DMS79 (cell line): ENCODE measurements at regions not wholly inside any gene's neighbourhood (a gene's known extent, or its start where the extent isn't known, plus 50 kb on each side); places are given as distances from the start of the nearest gene placed in this dataset.
A peak's percentile ranks its signal among the peaks of the same experiment; 100 is the strongest.

Experiments used
- DNase-seq: peaks from one replicate; lab custom pipeline; 2025; lab: John Stamatoyannopoulos, UW

- DNase-seq: no peak
These were observed 136.9 kb upstream of the SGK1 start for GRCh38 chr6:134454794-134455193.

DNA sequence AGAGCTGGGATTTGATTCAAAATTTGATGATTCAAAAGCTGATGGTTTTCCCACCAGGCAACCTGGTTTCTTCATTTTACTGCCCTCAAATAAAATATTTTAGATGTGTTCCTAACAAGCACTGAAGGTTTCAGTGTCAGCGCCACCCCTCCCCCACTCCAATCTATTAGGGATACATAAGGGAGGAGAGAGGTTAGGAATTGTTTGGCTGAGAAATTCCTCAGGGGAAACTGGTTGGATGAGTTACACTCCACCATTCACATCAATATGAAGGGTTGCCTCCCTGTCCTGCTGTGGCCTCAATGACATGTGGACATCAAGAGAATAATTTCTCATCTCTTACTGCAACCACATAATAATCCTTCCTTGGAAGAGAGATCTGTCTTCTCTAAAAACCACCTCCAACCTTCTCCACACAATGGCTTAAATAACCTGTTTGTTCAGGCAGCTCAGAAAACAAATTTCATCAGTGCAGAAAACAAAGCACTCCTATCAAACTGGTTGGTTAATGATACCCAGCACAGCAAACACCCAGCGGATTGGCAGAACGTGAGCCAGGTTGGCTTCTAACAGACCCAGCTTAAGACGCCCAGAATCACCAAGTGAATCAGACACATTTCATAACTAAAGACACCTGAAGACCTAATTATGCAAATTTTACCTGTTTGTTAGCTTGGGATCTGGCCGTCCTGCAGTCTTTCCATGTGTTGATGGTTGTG is 136.0 kb upstream of the SGK1 start:
- no peak for DNase-seq

- no peak for DNase-seq
These were observed 135.0 kb upstream of the SGK1 start for GRCh38 chr6:134452906-134453305.

DNA sequence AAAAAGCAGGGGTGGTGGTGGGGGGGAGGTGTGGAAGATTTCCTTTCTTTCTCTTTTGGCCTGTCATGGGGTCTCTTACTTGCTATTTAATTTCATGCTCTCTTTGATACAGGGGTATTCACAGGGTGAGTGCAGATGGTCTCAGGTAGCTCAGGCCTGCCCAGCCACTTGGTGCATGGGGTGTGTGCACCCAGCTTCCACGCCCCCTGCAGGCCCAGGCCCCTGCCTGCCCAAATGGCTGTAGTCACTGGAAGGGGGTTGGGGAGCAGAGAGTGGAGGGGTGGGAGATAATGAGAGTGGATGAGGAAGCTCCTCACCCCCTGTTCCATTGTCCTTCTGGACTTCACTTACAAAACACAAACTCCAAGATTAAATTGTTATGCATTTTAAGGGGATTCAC is 133.6 kb upstream of the SGK1 start:
- no peak for DNase-seq

GRCh38 chr6:134449781-134450180 is 131.9 kb upstream of the SGK1 start:
- DNase-seq: no peak

DNA sequence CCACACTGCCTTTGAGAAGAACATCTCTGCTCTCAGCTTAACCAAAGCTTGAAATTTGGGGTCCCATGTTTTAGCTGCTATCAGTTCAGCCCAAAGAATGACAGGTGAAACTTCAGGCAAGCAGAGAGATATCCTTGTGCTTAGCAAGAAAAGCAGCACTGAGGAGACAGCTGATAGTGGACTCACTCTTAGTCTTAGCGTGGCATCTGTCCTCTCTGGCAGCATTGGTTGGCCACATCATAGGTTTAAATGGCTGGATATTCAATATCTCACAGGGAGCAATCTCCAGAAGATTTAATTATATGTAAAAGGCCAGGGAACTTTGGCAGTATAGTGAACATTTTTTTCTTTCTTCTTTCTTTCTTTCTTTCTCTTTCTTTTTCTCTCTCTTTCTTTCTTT is 131.1 kb upstream of the SGK1 start:
- DNase-seq: no peak

DNA sequence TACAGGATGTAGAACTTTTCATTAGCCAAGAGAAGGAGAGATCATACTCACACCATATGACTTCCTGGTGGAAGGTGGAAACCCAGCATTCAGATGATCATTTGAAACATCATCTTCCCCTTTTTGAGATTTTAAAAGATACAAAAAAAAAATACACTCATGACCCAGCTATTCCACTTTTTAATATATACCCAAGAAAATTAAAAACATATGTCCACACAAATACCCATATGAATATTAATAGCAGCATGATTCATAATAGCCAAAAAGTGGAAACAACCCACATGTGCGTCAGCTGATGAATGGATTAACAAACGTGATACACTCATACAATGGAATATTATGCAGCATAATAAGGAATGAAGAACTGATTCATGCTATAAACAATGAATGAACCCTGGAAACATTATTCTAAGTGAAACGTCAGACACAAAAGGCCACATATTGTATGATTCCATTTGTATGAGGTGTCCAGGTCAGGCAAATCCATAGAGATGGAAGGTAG is 130.0 kb upstream of the SGK1 start:
- DNase-seq: no peak

GRCh38 chr6:134447423-134447822 is 129.5 kb upstream of the SGK1 start:
- DNase-seq: peak; percentile 36

DNA sequence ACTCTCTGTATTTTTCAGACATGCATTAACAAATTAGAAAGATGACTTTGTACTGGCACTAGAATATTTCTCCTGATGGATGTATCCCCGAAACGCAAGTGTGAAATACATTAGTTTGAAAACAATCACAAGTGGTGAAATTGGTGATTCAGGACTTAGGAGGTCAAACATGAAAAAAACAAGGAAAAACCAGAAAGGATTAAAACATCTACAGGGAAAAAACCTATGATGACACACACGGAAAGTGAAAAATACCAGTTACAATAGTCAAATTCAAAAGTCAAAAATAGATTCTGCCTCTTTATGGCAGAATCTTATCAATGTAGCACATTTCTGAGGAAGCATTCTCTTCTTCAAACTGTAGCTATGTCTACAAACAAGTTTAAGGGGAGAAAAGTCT is 129.0 kb upstream of the SGK1 start:
- no peak for DNase-seq

DNA sequence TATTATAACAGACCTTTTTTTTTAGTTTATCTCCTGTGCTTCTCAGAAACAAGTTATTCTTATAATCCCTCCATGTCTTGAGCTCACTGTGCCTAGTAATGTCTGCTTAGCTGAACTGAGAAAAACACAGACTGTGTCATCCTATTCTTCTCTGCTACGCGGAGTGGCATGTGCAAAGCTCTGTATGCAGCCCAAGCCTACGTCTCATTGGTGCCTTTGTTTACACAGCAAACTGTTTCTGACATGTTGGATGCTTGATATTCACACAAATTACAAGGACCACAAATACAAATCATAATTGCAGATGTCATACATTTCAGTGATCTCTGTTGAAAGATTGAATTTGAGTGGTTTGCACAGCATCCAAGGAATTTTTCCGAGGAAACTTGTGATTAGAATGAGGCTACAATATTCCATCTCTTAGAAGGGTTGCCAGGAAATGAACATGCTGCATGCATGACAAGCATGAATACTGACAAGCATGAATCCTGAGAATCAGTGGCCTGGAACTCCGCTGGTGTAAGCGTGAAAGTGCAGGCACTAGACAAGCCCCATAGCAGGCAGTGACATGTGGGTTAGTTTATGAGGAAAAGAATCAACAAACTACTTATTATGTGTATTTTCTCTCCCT is 128.4 kb upstream of the SGK1 start:
- DNase-seq: peak; percentile 56

DNA sequence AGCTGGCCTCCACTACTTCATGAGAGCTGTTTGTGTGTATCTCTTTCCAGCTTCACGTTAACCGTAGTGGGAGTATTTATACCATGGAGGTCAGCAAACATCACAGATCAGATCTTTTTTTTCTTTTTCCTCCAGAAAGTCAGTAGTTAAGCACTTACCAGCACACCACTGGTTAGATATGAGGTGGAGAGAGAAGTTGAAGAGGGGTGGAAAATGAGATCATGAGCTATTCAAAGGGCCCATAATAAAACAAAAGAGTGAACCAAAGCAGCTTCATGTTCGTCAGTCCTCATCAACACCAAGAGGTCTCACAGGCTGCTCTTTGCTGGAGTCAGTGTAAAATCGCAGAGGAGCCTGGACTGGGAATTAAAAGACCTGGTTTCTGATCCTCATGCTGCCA is 125.1 kb upstream of the SGK1 start:
- no peak for DNase-seq

GRCh38 chr6:134442073-134442472 is 124.2 kb upstream of the SGK1 start:
- DNase-seq: no peak

GRCh38 chr6:134438837-134439236 is 120.9 kb upstream of the SGK1 start:
- DNase-seq: no peak

GRCh38 chr6:134437376-134437775 is 119.5 kb upstream of the SGK1 start:
- no peak for DNase-seq

- no peak for DNase-seq
These were observed 119.0 kb upstream of the SGK1 start for GRCh38 chr6:134436950-134437349.

DNA sequence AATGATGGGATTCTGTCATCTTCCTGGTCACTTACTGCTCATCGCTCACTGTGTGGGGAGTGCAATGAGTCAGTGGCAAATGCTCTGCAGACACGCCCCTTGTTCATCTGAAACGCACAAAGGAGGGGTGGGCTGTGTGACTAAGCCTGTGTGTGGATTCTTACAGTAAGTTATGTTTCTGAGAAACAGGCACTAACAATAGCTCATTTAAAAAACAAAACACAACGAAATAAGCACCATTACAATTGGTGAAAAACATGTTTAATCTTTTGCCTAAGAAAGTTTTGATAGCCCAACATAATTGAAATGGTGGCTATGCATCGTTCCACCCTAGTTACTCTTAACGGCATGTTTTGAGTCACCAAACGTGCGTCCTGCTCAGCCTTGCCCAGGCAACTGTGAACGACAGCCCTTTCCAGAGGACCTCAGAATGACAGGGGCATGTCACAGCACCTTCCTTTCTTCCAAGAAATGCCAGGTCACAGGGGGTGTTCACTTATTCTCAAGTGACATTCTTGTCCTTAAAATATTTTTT is 118.4 kb upstream of the SGK1 start:
- no peak for DNase-seq

DNA sequence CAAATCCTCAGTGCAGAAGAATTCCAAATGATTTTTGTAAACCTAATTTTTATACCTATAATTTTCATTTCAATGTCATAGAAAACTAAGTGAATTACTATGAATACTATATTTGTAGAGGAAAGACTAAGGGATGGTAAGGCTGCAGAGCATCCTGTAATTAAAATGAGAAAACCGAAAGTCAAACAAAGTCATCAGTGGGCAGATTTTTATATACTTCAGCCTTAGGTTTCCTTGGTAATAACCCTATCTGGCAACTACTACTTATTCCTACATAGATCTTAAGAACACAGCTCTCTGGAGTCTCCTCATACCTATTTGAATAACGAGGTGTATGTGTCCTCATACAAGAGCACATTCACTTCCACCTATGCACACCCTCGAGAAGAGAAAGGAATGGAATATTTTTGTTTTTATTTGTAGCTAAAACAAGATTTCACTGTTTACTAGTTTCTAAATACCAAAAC is 117.9 kb upstream of the SGK1 start:
- no peak for DNase-seq

- DNase-seq: no peak
These were observed 116.4 kb upstream of the SGK1 start for GRCh38 chr6:134434019-134434942.

- DNase-seq: no peak
These were observed 114.1 kb upstream of the SGK1 start for GRCh38 chr6:134432036-134432435.

DNA sequence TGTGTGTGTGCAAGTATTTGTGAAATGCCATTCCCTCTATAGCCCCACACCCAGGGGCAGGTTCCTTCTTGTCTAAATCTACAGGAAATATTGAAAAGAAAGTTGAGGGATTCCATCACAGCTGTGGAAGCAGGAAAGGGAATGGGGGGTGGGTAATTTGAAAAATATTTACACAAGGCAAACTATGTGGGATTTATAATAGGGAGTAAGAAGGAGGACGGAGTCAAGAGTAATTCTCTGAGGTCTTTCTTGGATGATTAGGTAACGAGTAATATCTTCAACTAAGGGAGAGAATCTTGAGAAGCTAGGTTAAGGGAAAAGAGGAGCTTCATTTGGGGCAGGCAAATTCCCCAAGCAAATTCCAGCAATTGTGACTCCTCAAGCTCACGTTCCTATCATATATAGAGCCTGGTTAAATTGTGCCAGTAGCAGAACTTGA is 113.5 kb upstream of the SGK1 start:
- DNase-seq: no peak

DNA sequence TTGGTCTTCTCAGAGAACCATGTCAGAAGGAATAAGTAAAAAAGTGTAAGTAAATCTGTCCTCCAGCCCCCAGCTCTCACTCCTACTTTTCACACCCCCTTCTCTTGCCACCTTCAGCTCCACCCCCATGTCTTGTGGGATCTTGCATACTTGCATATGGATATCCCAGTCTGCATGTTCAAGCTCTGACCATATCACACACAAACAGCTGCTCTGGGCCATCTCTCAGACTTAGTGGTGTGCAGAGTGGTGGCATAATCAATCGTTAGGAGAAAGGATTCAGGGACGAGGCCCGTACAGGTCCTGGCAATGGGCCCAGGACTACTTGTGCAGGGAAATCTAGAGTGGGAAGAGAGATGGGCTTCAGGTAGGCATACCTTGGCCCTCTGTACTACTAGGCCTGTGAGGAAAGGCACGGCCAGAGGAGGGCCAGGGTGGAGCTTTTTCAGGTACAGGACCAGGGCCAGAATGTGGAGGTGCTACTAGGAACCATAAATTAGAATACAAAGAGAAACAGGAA is 112.0 kb upstream of the SGK1 start:
- DNase-seq: no peak

- DNase-seq: no peak
These were observed 109.8 kb upstream of the SGK1 start for GRCh38 chr6:134427721-134428120.
